Natural killer cell (primary cell): ENCODE measurements at regions not wholly inside any gene's neighbourhood (a gene's known extent, or its start where the extent isn't known, plus 50 kb on each side); places are given as distances from the start of the nearest gene placed in this dataset.

ENCODE experiments used
- ATAC-seq, 3 donors: fragments of 150-1000 bp in 2 of 3; fragments of 200-7000 bp in 1 of 3; cut with Tn5 transposase; 1 replicate in 1 of 3; 2 replicates in 2 of 3; pipeline ENCODE4 v1.10.0; 2021; ENCODE audit warnings: mild to moderate bottlenecking in 2 of 3, moderate library complexity in 2 of 3
- DNase-seq, 2 donors: peaks; one replicate each; pipeline versions ENCODE4 v3.0.0 to v3.0.0-alpha.2; 2013 to 2021; ENCODE audit warnings: mixed read lengths in 1 of 2
- H3K27ac ChIP-seq: one replicate; pipeline ENCODE4 v1.5.1; 2013; ENCODE audit warnings: mild to moderate bottlenecking, low read length
- H3K27me3 ChIP-seq: one replicate; pipeline ENCODE4 v1.6.1; 2013; ENCODE audit warnings: low read length; ENCODE audit not compliant: control insufficient read depth, insufficient read depth
- H3K36me3 ChIP-seq: one replicate; pipeline ENCODE4 v1.6.1; 2013; ENCODE audit warnings: low read length; ENCODE audit not compliant: control insufficient read depth, insufficient read depth
- H3K4me1 ChIP-seq: one replicate; pipeline ENCODE4 v1.6.1; 2013; ENCODE audit warnings: low read length; ENCODE audit not compliant: control insufficient read depth, insufficient read depth
- H3K4me3 ChIP-seq: one replicate; pipeline ENCODE4 v1.5.1; 2013; ENCODE audit warnings: low read length
- H3K9me3 ChIP-seq: one replicate; pipeline ENCODE4 v1.6.1; 2013; ENCODE audit warnings: low read length; ENCODE audit not compliant: control insufficient read depth, insufficient read depth
- H3K27ac Mint-ChIP-seq, 2 donors: one replicate each; pipeline ENCODE4 v1.8.0; 2022; ENCODE audit warnings: mild to moderate bottlenecking in 2 of 2, mixed read lengths in 2 of 2, moderate library complexity in 1 of 2
- H3K27me3 Mint-ChIP-seq, 2 donors: one replicate each; pipeline ENCODE4 v1.8.0; 2022; ENCODE audit warnings: low read depth in 2 of 2, mixed read lengths in 2 of 2
- H3K36me3 Mint-ChIP-seq: one replicate; pipeline ENCODE4 v1.8.0; 2022; ENCODE audit warnings: mixed read lengths
- H3K4me1 Mint-ChIP-seq, 2 donors: one replicate each; pipeline ENCODE4 v1.8.0; 2022; ENCODE audit warnings: mixed read lengths in 2 of 2
- H3K4me3 Mint-ChIP-seq: one replicate; pipeline ENCODE4 v1.8.0; 2022; ENCODE audit warnings: mild to moderate bottlenecking, moderate library complexity, mixed read lengths
- H3K9me3 Mint-ChIP-seq, 2 donors: one replicate each; pipeline ENCODE4 v1.8.0; 2022; ENCODE audit warnings: mixed read lengths in 2 of 2
- CTCF ChIP-seq: fragments of 200-600 bp; IDR thresholded peaks from one replicate; pipeline ENCODE4 v1.8.0; 2022; ENCODE audit warnings: antibody characterized with exemption
- WGBS: methylation state at CpG from one replicate; pipeline ENCODE4 v1.1.7; 2013; ENCODE audit warnings: missing lambda C conversion rate; ENCODE audit not compliant: insufficient coverage; 5-methylcytosine and 5-hydroxymethylcytosine counted together
- intact Hi-C: fragments of 100-400 bp; cut with micrococcal nuclease; formaldehyde crosslinking; loops from one replicate; pipeline ENCODE4 v1.14.2; 2022

- peaks cover 13% of the 10 kb centered on the region for H3K27me3 ChIP-seq
- Mint-ChIP-seq H3K4me3 (peak overlapping the region; percentile 58), H3K9me3 (no peaks in the 10 kb centered on the region), H3K4me1 (peaks cover 0 to 12% of the 10 kb centered on the region in 2 donors), H3K27me3 (peaks cover 41 to 44% of the 10 kb centered on the region in 2 donors), H3K36me3 (no peaks in the 10 kb centered on the region), H3K27ac (peak overlapping the region in 1 of 2 donors; percentile 16)
- no peaks in the 10 kb centered on the region for H3K9me3 ChIP-seq
- intact Hi-C loops: no loop called here
- no peak overlapping the region for H3K4me3 ChIP-seq
- no peak for TF ChIP-seq CTCF
- H3K27ac ChIP-seq: no peak overlapping the region
- peak; percentile 73 to 88 (median 75) for ATAC-seq
- peaks cover 9% of the 10 kb centered on the region for H3K4me1 ChIP-seq
- 3% methylated on average over 48 of the region's 50 CpGs for WGBS
- no peaks in the 10 kb centered on the region for H3K36me3 ChIP-seq
- peak; percentile 22 to 26 for DNase-seq
Observed at GRCh38 chr15:66841953-66842681, 140.1 kb downstream of the SMAD6 start.

GRCh38 chr15:66842710-66843441 lies 140.8 kb downstream of the SMAD6 start:
- Mint-ChIP-seq H3K9me3 (no peaks in the 10 kb centered on the region), H3K27me3 (peaks cover 41 to 44% of the 10 kb centered on the region in 2 donors), H3K36me3 (no peaks in the 10 kb centered on the region), H3K27ac (no peak overlapping the region), H3K4me1 (peaks cover 0 to 12% of the 10 kb centered on the region in 2 donors), H3K4me3 (peak overlapping the region; percentile 40)
- WGBS: 1% methylated on average over 56 of the region's 58 CpGs
- intact Hi-C loops: no loop called here
- Histone ChIP-seq H3K4me1 (peaks cover 9% of the 10 kb centered on the region), H3K36me3 (no peaks in the 10 kb centered on the region), H3K27me3 (peaks cover 13% of the 10 kb centered on the region), H3K9me3 (no peaks in the 10 kb centered on the region), H3K4me3 (no peak overlapping the region), H3K27ac (no peak overlapping the region)
- TF ChIP-seq CTCF: no peak
- ATAC-seq (peak; percentile 24 to 51 (median 24)), DNase-seq (no peak)

GRCh38 chr15:66843581-66843980 lies 141.5 kb downstream of the SMAD6 start:
- H3K27me3 Mint-ChIP-seq: peaks cover 41 to 44% of the 10 kb centered on the region in 2 donors
- H3K4me3 ChIP-seq: no peak overlapping the region
- H3K36me3 Mint-ChIP-seq: no peaks in the 10 kb centered on the region
- H3K4me1 Mint-ChIP-seq: peaks cover 0 to 12% of the 10 kb centered on the region in 2 donors
- H3K9me3 Mint-ChIP-seq: no peaks in the 10 kb centered on the region
- no peaks in the 10 kb centered on the region for H3K36me3 ChIP-seq
- WGBS: 53% methylated on average over 2 of the region's 2 CpGs
- no peak overlapping the region for H3K27ac ChIP-seq
- H3K4me1 ChIP-seq: peaks cover 9% of the 10 kb centered on the region
- intact Hi-C loops: no loop called here
- peak overlapping the region; percentile 22 for H3K4me3 Mint-ChIP-seq
- ATAC-seq (no peak), DNase-seq (no peak)
- no peak for TF ChIP-seq CTCF
- H3K27ac Mint-ChIP-seq: no peak overlapping the region
- H3K9me3 ChIP-seq: no peaks in the 10 kb centered on the region
- H3K27me3 ChIP-seq: peaks cover 13% of the 10 kb centered on the region
